NB4 (cell line): ENCODE measurements at regions not wholly inside any gene's neighbourhood (a gene's known extent, or its start where the extent isn't known, plus 50 kb on each side); places are given as distances from the start of the nearest gene placed in this dataset.

Experiments
- MYC ChIP-seq: IDR thresholded peaks from 2 replicates; pipeline ENCODE4 v1.6.1; 2011; ENCODE audit warnings: low read depth, low read length
- POLR2A ChIP-seq: IDR thresholded peaks from 2 replicates; pipeline ENCODE4 v1.6.1; 2011; ENCODE audit warnings: mild to moderate bottlenecking; ENCODE audit not compliant: insufficient read length; ENCODE audit errors: extremely low read depth
- TF ChIP-seq, protein P1 (sequence below): IDR thresholded peaks from one replicate; pipeline ENCODE4 v1.5.1; 2012; ENCODE audit warnings: low read depth, low read length
- TF ChIP-seq, protein P2 (sequence below): IDR thresholded peaks from 2 replicates; pipeline ENCODE4 v1.6.1; 2011; ENCODE audit warnings: low read depth, low read length

DNA sequence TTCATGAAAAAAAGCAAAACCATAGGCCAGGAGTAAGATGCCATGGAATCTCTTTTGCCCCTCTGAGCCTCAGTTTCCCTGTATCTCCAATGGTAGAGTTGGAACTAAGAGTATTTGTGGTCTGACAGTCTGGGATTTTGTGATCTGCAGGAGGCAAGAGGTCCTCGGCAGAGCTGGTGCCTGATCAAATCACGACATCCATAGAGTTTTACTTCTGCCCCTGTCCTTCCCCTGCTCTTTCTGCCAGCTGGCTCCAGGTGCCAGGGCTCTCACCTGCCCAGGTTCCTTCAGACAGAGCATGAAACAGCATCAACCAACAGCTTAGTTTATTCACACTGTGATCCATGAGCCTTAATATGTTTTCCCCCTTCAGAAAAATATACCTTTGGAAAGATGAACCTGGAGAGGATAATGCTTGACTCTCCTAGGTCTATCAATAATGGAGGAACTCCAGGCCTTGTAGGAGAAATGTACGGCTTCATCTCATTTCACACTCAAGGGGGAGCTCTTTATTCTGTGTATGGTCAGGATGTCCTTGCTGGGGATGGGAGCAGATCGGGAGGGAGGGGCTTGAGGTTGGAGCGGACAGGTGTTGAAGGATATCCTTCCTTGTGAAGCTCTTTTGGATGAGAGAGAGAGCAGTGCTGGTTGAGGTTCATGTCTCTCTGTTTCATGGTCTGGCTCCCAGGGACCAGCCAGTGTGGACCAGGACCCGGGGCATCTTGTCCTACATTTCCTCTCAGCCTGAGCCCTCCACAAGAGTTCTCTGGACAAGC, 309.9 kb downstream of the RPLP1 start:
- TF ChIP-seq, protein P1, sequence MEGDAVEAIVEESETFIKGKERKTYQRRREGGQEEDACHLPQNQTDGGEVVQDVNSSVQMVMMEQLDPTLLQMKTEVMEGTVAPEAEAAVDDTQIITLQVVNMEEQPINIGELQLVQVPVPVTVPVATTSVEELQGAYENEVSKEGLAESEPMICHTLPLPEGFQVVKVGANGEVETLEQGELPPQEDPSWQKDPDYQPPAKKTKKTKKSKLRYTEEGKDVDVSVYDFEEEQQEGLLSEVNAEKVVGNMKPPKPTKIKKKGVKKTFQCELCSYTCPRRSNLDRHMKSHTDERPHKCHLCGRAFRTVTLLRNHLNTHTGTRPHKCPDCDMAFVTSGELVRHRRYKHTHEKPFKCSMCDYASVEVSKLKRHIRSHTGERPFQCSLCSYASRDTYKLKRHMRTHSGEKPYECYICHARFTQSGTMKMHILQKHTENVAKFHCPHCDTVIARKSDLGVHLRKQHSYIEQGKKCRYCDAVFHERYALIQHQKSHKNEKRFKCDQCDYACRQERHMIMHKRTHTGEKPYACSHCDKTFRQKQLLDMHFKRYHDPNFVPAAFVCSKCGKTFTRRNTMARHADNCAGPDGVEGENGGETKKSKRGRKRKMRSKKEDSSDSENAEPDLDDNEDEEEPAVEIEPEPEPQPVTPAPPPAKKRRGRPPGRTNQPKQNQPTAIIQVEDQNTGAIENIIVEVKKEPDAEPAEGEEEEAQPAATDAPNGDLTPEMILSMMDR: peak; percentile 12
- no peak for TF ChIP-seq POLR2A
- TF ChIP-seq MYC: no peak
- TF ChIP-seq, protein P2, sequence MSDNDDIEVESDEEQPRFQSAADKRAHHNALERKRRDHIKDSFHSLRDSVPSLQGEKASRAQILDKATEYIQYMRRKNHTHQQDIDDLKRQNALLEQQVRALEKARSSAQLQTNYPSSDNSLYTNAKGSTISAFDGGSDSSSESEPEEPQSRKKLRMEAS: no peak
